Fibroblast of skin of back (primary cell): ENCODE measurements at regions not wholly inside any gene's neighbourhood (a gene's known extent, or its start where the extent isn't known, plus 50 kb on each side); places are given as distances from the start of the nearest gene placed in this dataset.
"Not testable (repeated sequence)": the region's sequence is repeated elsewhere in the genome, so short reads cannot be mapped to it uniquely, and the experiment has no call there.

Source experiments
- DNase-seq: peaks from one replicate; pipeline ENCODE4 v3.0.0-alpha.2; 2013

DNA sequence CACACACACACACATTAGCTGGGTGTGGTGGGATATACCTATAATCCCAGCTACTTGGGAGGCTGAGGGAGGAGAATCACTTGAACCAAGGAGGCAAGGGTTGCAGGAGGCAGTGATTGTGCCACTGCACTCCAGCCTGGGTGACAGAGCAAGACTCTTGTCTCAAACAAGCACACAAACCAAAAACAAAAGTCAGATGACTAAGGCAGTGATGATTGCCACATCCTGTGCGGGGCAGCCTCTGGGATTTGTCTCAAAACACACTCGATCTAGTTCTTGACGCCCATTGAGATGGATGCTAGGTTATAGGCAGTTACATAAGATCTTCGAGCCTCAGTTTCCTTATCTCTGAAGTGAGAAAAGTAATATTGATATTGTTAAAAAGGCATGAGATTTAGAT, 57.8 kb upstream of the NBPF8 start:
- peak; percentile 58 for DNase-seq

DNA sequence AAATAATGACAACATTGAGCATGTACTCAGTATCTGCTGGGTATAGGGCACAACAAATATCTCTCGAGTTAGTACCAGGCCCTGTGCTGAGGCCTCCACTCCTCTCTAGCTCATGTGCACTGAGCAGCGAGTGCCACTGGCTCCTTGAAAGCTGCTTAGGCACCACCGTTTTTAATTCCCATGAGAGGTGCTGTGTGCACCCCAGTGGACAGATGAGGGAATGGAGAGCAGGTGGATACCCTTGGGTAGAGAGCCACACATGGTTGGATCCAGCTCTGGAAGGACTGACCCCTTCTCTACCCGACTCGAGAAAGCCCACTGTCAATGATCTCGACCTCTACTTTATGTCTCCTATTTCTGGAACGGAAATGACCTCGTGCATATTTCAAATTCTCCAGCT, 58.7 kb upstream of the NBPF8 start:
- peak; percentile 0 for DNase-seq

DNA sequence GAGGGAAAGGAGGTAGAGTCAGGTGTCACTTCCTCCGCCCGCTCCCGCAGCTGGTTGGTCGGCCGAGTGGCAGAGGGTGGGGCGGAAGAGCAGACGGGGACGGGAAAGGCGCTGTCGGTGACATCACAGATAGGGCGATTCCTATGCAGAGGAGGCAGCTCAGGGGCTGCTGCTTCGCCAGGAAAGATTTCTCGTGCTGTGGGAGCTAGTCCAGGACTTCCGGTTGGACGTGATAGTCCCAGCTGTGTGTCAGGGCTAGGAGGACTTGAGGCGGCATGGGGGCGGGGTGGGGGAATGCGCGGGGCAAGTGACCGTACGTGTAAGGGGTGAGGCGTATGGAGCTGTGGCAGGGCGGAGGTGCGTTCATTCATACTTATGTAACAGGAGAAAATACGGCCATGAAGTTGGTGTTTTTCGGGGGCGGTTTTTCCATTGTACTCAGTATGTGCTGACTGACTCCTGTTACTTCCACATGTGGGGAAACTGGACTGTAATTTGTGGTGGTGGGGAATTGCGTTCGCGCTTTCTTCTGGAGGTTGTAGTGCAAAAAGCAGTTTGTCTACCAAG, 60.1 kb upstream of the NBPF8 start:
- peak; percentile 58 for DNase-seq

DNA sequence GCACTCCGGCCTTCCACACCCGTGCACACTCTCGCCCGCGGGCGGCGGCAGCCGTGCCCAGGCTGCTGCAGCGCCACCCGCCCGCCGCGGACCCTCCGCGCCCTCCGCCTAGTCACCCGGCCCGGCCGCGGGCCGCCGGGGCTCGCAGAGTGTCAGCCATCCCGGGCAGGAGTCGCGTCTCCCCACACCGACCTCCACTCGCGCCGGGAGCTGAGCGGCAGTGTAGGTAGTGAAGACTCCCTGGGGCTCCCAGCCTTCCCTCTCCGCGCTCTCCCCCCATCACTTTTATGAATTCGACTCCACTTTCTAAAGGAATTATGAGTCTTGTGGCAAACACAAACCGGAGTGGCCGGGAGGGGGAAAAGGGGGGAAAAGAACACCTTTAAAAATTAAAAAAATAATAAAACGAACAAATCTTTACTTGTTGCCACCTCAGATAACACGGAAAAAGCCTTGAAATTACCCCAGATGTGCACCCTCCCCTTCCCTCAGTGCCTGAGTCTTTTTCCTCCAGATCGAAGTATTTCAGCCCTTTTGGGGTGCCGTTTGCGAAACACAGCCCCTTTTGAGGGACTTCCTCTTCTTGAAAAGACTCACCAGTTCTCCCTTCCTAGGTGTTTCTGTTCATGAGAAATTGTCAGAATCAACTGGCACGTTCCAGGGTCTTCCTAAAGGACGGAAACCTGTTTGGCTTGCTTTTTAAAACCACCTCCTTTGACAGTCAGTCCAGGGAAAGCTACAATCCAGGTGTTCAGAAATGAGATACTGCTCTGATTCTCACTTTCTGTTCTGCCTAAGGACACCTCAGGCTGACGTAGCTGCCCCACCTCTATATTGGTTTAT, 72.4 kb upstream of the NBPF8 start:
- not testable (repeated sequence) for DNase-seq

DNA sequence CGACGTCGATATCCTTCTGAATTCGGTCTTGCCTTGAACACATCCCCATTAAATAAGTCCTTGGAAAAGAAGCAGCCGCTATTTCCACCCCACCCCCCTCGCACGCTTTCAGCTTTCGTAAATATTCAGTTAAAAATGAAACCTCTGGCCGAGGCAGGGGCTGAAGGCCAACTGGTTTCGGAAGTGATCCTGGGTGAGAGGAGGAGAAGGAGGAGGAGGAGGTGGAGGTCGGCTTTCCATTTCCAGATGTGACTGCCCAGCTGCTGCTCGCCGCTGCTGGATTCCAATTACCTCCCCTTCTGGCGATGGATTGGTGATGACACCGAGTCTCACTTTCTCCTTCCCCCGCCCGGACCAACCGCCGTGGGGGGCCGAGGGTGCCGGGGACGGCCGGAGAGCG, 73.1 kb upstream of the NBPF8 start:
- peak; percentile 39 for DNase-seq

DNA sequence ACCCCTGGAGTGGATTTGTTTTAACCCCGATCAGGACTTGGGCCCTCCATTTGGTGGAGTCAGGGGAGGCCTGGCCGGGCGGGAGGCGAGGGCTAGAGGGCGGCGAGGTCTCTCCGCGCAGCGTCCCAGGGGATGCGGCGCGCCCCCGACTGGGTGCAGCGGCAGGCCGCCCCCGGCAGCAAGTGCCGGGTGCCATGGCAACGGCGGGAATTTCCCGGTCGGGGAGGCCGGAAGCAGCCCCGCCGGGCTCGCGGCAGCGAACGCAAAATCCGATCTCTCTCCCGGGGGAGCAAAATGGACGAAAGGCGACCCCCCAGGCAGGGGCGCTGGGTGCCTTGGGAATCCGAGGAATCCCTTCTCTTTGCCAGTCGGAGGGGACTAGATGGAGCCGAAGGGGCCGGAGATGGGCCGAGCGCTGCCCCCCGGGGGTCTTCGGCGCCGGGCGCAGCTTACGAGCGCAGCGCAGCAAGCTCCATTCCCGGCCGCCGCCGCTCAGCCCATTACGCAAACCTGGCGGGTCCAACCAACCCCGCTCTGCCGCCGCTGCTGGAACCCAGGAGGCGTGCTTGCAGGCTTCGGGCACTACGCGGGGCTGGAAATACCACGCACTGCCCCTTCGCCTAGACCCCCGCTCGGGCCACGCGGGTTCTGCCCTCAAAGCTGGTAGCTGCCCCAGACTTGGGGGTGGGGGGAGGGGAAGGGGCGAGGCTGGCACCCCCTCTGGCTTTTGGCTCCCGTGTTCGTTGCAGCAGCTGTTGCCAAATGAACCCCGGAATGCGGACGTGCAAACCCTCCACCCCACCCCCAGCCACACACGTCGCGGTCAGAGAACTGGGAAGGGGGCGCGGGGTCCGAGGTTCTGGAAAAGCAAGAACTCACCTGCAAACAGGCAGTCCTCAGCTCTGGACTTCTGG, 73.7 kb upstream of the NBPF8 start:
- DNase-seq: not testable (repeated sequence)

DNA sequence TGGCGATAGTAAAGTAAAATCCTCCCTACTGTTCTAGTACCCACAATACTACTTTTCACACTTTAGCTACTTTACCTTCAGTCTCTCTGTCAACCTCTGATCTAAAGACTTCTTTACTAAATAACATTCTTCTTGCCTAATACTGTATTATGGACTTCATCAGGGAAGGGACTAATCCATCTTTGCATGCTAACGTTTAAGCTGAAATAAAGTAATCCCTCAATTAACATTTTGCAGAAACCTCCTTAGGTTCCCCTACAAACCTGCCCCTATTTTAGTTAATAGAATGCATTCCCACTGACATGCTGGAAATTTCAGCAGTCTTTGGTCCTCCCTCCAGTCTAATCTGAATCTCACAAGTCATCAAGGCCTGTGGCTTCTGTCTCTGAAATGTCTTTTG, 99.1 kb upstream of the NBPF8 start:
- not testable (repeated sequence) for DNase-seq

DNA sequence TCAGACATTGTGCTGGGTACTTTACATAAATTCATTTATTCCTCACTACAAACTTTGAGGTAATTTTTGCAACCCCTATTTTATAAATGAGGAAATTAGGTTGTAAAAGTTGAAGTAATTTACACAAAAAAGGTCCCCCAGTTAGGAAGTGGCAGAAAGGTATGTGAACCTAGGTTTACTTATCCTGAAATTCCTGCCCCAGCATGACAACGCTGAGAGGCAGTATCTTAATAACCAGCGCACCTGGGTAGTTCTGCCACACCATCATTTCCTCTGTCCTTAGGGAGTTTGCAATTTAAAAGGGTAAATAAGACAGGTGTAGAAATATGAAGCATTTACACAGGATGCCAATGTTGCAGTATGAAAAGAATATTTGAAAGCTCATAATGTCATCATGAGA, 102.9 kb upstream of the NBPF8 start:
- DNase-seq: not testable (repeated sequence)

DNA sequence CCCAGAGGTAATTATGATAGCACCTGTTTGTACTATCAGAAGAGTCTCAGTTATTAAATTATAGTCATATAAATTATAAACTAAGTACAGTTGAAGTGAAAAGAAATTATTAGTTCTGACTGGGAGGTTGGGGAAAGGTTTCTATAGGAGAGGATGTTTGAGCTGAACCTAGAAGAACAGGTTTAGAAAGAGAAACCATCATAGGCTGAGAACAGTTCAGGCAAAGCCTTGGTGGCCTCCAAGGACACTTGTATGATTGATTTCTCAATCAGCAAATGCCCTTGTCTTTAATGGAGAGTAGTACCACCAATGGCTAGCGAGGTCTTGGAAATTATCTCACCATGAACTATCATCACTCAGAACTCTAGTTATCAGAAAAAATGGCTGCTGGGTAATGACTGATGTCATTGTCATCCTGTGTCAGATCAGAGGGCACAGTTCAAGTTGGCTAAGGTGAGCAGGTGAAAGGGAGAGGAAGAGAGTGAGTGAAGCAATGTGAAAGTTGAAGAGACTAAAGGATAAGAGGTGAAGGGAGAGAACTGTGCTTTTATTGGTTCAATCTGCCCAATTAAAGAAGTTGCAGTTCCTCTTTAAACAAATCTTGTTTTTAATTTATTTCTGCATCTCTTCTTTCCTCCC, 105.8 kb upstream of the NBPF8 start:
- DNase-seq: not testable (repeated sequence)

DNA sequence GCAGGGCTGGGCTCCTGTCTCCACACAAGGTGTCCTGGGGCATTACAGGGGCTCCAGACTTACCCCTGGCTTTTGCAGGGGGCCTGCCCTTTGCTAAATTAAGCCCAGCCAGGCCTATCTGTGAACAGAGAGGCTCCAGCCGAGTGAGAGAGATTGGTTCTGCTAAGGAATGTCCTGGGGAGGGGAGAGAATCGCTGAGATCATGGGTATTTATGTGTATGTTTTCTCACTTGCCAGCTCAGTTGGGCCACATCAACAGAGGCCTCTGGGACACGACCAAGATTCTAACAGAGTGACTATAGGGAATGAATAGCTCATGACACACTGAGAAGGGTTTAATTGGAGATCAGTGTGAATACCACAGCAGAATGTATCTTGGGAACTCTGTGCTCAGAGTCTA, 109.8 kb upstream of the NBPF8 start:
- DNase-seq: not testable (repeated sequence)

DNA sequence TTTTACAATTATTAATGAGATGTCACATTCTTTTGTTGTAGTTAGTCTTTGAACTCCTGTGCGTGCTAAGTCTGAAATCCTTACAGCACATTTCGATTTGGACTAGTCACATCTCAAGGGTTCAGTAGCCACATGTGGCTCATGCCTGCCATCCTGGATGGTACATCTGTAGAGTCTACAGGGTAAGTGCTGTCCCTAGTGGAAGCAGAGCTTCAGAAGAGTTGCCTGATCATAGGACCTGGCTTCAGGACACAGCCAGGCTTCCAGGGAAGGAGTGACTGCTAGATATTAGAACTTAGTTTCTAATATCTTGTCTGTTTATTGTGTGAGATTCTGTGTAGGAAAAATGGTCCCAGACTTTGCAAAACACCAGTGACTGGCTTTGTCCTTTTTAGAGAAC, 110.5 kb upstream of the NBPF8 start:
- DNase-seq: not testable (repeated sequence)

DNA sequence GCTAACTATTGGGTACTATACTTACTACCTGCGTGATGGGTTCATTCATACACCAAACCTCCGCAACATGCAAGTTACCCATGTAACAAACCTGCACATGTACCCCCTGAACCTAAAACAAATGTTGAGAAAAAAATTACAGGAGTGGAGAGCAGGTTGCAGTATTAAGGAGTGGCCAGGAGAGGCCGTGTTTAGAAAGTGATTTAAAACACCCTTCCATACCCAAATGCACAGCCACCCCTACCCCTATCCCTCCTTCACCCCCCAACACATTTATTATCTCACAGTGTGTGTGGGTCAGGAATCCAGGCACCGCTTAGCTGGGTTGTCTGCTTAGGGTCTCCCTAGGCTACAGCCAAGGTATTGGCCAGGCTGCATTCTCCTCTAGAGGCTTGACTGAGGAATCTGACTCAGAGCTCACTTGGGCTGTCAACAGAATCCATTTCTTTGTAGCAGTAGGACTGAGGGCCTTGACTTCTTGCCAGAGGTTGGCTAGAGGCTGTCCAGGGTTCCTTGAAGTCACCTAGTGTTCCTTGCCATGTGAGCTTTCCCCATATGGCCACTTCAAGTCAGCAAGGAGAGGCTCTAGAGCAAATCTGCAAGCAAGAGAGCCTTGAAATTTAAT, 115.3 kb upstream of the NBPF8 start:
- DNase-seq: not testable (repeated sequence)

DNA sequence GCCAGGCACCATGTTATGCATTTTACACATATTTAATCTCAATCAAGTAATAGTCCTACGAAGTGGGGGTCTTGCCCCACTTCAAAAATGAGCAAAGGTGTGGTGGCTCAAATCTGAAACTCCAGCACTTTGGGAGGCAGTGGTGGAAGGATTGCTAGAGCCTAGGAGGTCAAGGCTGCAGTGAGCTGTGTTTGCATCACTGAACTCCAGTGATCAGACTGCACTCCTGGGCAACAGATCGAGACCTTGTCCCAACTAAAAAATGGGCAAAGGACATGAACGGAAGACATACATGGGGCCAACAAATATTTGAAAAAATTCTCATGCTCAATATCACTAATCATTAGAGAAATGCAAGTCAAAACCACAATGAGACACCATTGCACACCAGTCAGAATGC, 116.3 kb upstream of the NBPF8 start:
- DNase-seq: not testable (repeated sequence)

DNA sequence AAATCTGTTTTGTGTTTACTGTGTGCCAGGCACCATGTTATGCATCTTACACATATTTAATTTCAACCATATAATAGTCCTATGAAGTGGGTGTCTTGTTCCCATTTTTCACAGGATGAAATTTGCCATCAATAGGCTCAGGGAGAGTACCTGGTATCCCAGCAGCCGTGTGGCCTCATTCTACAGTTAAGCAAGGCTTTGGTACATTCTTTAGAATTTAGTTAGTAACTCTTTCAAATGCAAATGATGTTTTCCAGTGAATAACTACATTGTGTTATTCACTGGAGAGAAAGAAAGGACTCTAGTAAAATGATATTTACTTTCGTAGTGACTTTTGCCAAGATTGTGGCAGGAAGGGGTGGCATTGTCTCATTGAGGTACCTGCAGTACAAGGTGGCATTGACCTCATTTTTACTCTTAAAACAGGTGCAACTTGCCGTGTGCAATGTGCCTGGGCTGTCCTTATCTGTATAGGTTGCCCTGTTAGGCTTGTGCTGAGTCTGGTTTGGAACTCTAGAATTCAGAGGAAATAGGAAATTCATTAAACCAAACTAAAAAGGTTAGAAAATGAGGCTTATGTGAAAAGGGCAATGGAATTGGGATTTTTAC, 117.4 kb upstream of the NBPF8 start:
- DNase-seq: not testable (repeated sequence)

DNA sequence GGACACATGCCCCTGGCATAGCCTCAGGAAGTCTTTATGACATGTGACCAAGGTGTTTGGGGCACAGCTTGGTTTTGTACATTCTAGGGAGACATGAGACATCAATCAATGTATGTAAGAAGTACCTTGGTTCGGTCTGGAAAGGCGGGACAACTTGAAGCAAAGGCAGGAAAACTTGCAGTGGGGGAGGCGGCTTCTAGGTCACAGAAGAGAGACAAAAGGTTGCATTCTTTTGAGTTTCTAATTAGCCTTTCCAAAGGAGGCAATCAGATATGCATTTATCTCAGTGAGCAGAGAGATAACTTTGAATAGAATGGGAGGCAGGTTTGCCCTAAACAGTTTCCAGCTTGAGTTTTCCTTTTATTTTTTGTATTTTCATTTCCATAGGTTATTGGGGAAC, 113.8 kb upstream of the SEC22B start:
- DNase-seq: not testable (repeated sequence)

DNA sequence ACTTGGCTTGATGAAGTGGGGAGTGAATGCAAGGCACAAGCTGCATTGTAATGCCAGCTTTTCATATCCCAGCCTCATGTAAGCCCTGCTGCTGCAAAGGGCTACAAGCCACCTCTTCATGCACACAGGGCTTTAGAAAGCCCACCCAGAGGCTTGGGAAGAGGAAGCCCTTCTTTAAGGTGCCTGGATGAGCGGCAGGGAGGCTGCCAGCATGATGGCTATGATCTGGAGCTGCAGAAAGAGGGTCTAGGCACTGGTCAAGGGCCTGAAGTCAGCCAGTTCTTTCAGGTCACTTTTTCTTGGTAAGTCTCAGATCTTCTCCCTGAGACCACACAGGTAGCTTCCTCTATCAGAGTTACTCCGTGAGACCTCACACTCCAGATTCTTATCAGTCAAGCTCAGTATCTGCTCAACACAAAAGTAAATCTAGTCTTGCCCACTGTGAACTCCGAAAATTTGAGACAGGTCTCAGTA, 113.3 kb upstream of the SEC22B start:
- DNase-seq: not testable (repeated sequence)

DNA sequence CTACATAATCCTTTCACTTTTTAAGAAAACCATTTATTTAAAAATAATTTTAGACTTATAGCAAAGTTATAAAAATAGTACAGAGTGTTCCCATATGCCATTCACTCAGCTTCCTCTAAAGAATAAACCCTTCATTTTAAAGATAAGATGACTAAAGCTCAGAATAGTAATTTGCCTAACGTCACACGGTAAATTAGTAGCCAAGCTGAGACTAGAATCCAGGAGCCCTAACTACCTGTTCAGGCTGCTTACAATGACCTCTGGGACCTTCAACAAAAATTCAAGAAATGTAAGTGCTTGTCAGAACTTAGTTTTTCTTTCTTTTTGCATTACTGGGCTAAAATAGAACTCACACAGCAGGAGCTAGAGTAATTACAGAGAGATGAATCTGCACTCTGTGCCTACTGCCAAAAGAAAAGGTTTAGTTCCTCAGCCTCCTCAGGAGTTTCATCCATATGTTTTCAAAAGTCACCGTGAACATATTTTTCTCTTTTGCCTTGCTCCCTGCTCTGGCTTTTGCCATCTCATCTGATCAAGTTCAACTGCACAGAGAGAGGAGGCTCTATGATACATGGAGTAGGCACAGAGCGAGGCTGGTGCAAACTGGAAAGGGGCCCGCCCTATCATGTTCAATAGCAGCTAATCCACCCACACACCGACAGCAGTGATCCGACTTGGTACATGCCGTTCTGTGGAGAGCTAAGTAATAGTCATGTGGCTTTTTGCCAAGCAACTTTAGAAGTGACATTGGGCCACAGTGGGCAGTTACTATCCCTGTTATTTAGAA, 112.7 kb upstream of the SEC22B start:
- not testable (repeated sequence) for DNase-seq

DNA sequence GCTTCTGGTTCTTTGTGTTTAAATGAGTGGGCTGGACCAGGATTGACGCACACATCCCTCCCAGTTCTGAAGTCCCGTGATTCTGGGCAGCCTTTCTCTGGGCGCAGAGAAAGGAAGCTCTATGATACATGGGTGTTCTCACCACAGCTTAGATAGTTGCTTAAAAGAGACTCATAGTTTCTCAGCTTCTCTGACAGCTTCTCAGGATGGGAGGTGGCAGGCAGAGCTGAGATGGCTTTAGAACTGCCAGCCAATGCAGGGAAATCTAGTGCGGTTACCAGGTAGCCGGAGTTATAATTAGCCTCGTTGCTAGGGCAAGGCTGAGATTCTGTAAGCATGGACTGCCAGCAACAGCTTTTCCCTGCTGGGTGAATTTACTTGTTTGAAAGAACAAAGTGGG, 111.8 kb upstream of the SEC22B start:
- DNase-seq: not testable (repeated sequence)

DNA sequence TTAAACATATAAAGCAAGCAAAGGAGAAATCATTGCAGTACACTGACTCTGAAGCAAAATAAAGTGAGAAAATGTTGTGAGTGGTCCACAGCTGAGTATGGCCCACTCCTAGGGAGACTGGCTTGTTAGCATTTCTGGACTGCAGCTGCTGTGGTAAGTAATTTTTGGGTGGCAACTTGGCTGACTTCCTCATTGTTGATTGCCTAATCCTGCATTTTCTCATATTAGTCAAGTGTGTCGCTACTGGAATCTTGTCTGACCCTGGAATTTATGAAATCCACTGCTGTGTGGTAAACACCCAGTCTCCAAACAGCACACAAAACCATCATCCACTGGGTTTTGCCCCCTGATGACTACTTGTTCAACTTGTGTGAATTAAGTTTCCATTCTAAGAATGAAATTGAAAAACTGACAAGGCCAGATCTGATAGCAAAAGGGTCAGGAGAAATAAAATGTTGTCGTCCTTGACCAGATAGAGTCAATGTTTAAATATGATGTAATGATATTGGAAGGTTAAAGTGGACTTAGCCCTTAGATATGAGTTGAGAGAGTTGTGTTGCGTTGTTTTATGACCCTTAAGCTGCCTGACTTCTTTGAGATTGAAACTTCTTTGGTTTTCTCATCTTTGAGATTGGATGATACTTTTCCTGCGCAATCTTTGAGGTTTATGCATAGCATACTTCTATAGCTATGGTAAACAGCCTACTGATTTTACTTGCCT, 106.6 kb upstream of the SEC22B start:
- DNase-seq: not testable (repeated sequence)

DNA sequence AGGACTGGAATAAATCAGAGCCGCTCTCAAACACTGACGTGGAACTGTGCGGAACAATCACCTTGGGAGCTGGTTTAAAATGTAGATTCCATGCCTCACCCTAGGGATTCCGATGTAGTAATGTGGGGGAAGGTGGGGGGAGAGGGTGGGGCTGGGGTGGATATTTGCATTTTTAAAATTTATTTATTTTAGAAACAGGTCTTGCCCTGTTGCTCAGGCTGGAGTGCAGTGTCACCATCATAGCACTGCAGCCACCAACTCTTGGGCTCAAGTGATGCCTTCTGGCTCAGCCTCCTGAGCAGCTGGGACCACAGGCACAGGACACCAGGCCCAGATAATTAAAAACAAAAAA, 101.9 kb upstream of the SEC22B start:
- DNase-seq: not testable (repeated sequence)
